Peyer's patch (tissue), 4 donors: ENCODE measurements at regions not wholly inside any gene's neighbourhood (a gene's known extent, or its start where the extent isn't known, plus 50 kb on each side); places are given as distances from the start of the nearest gene placed in this dataset.

ENCODE experiments used
- DNase-seq, 3 donors: peaks; one replicate each; pipeline ENCODE4 v3.0.0-alpha.2; 2017 to 2019
- H3K27ac ChIP-seq, 4 donors: fragments of 200-600 bp; sonication (generic); one replicate each; pipeline ENCODE4 v1.5.1; 2016 to 2019
- H3K27me3 ChIP-seq, 2 donors: fragments of 200-600 bp; sonication (generic); one replicate each; pipeline ENCODE4 v1.5.1; 2019
- H3K36me3 ChIP-seq, 3 donors: fragments of 200-600 bp; sonication (generic); one replicate each; pipeline ENCODE4 v1.5.1; 2016 to 2019
- H3K4me1 ChIP-seq, 4 donors: fragments of 200-600 bp; sonication (generic); one replicate each; pipeline ENCODE4 v1.5.1; 2016 to 2019
- H3K4me3 ChIP-seq, 4 donors: fragments of 200-600 bp; sonication (generic); 1 replicate in 3 of 4; 2 replicates in 1 of 4; pipeline ENCODE4 v1.5.1; 2016 to 2019; ENCODE audit warnings: mild to moderate bottlenecking in 1 of 4
- H3K9me3 ChIP-seq, 4 donors: fragments of 200-600 bp; sonication (generic); one replicate each; pipeline ENCODE4 v1.5.1; 2016 to 2019; ENCODE audit warnings: mild to moderate bottlenecking in 1 of 4
- CTCF ChIP-seq, 6 experiments: fragments of 450-650 bp in 4 of 6; fragments of 200-600 bp in 2 of 6; sonication (generic) in 1 of 6; IDR thresholded peaks; one replicate each; pipeline ENCODE4 v1.5.1; 2017 to 2019; ENCODE audit warnings: antibody characterized with exemption in 6 of 6, mild to moderate bottlenecking in 3 of 6, moderate library complexity in 1 of 6
- POLR2A ChIP-seq, 2 donors: fragments of 450-650 bp; IDR thresholded peaks; one replicate each; pipeline ENCODE4 v1.5.1; 2017; ENCODE audit warnings: antibody characterized with exemption in 2 of 2, mild to moderate bottlenecking in 2 of 2, moderate library complexity in 2 of 2

DNA sequence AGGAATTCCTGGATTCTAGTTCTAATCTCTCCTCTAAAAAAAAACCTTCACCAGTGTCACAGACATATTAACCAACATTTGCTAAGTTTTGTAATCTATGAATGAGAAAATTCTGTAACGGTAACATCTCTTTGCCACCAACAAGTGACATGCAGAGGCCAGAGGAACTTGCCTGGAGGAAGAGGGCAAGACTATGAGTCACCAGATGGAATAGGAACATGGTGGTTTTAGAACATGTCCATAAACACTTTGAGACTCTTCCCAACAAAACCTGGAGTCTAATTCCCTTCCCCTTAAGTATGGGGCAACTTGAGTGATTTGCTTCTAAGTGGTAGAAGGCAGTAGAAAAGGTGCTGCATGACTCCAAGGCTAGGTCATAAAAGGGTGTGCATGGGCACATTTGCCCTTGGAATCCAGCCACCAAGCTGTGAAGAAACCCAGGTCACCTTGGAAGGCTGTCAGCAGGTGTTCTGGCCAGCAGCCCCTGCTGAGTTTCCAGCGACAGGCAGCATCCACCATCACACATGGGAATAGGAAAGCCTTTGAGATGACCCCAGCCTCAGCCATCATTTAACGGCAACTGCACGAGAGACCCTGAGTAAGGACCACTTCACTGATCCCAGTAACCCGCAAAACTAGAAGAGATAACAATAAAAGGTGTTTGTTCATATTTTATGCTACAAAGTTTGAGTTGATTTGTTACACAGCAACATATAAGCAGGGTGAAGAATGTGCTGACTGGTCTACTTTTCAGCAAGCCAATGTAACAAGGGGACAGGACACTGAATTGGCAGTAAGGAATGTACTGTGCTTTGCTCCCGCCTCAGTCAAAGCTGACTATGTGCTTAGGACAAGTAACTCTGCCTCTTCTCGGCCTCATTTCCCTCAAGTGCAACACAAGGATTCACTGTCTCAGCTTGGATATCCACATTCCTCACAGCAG, 90.6 kb downstream of the SKA1 start:
- no peaks in the 10 kb centered on the region for H3K4me1 ChIP-seq
- no peak overlapping the region for H3K4me3 ChIP-seq
- TF ChIP-seq CTCF (IDR thresholded peaks at IDR 0.05) (no peak), POLR2A (IDR thresholded peaks at IDR 0.05) (no peak)
- no peak for DNase-seq
- no peaks in the 10 kb centered on the region for H3K9me3 ChIP-seq
- H3K36me3 ChIP-seq: no peaks in the 10 kb centered on the region
- no peak overlapping the region for H3K27ac ChIP-seq
- H3K27me3 ChIP-seq: no peaks in the 10 kb centered on the region

DNA sequence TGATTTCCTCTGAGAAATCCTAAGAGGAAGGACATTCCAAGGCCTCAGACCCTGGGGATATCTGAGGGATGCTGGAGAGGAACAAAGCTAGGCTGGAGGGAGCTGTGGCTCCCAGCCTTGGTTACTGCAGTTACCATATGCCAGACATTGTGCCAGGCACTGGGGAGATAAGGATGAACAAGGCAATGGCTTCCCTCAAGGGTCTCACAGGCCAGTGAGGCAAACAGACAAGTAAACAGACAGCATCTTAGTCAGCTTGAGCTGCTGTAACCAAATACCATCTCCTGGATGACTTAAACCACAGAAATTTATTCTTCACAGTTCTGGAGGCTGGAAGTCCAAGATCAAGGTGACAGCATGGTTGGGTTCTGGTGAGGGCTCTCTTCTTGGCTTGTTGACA, 91.8 kb downstream of the SKA1 start:
- no peak overlapping the region for H3K4me3 ChIP-seq
- no peaks in the 10 kb centered on the region for H3K27me3 ChIP-seq
- H3K4me1 ChIP-seq: no peaks in the 10 kb centered on the region
- TF ChIP-seq POLR2A (IDR thresholded peaks at IDR 0.05) (no peak), CTCF (IDR thresholded peaks at IDR 0.05) (no peak)
- no peak overlapping the region for H3K27ac ChIP-seq
- H3K9me3 ChIP-seq: no peaks in the 10 kb centered on the region
- DNase-seq: no peak
- H3K36me3 ChIP-seq: no peaks in the 10 kb centered on the region

DNA sequence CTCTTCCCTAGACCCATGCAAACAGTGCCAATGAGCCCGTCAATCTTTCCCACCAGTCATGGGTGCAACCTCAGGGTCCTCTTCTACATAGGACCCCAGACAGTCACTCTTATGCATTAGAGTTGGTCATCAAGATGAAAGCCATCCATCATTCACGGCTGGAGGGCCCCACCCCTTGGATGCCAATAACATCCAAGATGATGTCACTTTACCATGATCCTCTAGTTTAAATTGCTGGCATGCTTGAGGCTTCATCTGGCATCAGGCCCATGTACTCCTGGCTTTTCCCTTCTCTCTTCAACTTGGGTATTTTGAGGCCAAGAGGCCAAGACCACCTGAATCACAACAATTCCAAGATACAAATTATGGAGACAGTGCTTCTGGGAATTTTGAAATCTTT, 91.1 kb upstream of the MAPK4 start:
- no peaks in the 10 kb centered on the region for H3K4me1 ChIP-seq
- H3K4me3 ChIP-seq: no peak overlapping the region
- H3K27me3 ChIP-seq: no peaks in the 10 kb centered on the region
- TF ChIP-seq CTCF (IDR thresholded peaks at IDR 0.05): no peak
- TF ChIP-seq POLR2A (IDR thresholded peaks at IDR 0.05): no peak
- no peaks in the 10 kb centered on the region for H3K36me3 ChIP-seq
- H3K27ac ChIP-seq: no peak overlapping the region
- no peaks in the 10 kb centered on the region for H3K9me3 ChIP-seq
- DNase-seq: no peak

GRCh38 chr18:50469380-50469781, 90.5 kb upstream of the MAPK4 start:
- H3K36me3 ChIP-seq: no peaks in the 10 kb centered on the region
- H3K27me3 ChIP-seq: no peaks in the 10 kb centered on the region
- no peak for TF ChIP-seq POLR2A (IDR thresholded peaks at IDR 0.05)
- no peak for TF ChIP-seq CTCF (IDR thresholded peaks at IDR 0.05)
- no peak overlapping the region for H3K4me3 ChIP-seq
- no peak for DNase-seq
- H3K4me1 ChIP-seq: no peaks in the 10 kb centered on the region
- no peak overlapping the region for H3K27ac ChIP-seq
- no peaks in the 10 kb centered on the region for H3K9me3 ChIP-seq

- no peaks in the 10 kb centered on the region for H3K9me3 ChIP-seq
- no peaks in the 10 kb centered on the region for H3K36me3 ChIP-seq
- no peaks in the 10 kb centered on the region for H3K4me1 ChIP-seq
- no peaks in the 10 kb centered on the region for H3K27me3 ChIP-seq
- no peak overlapping the region for H3K27ac ChIP-seq
- no peak overlapping the region for H3K4me3 ChIP-seq
- TF ChIP-seq CTCF (IDR thresholded peaks at IDR 0.05): no peak
- no peak for TF ChIP-seq POLR2A (IDR thresholded peaks at IDR 0.05)
- no peak for DNase-seq
Measured at GRCh38 chr18:50472941-50473340, 86.9 kb upstream of the MAPK4 start.
